IMR-90 (cell line): ENCODE measurements at regions not wholly inside any gene's neighbourhood (a gene's known extent, or its start where the extent isn't known, plus 50 kb on each side); places are given as distances from the start of the nearest gene placed in this dataset.

ENCODE experiments used
- ATAC-seq: fragments of 200-7000 bp; cut with Tn5 transposase; 2 replicates; pipeline ENCODE4 v1.9.1; 2020; ENCODE audit warnings: low read depth, mild to moderate bottlenecking, moderate library complexity
- BruUV-seq: library from RNA; stranded (reverse); fragments of 400-500 nt; replicated peaks from 2 replicates; lab custom pipeline; 2021; lab: Mats Ljungman, UMichigan
- CTCF ChIA-PET: fragments of 300-600 bp; formaldehyde crosslinking; extraction: SDS; loops from one replicate; lab custom pipeline; 2021; ENCODE audit warnings: antibody characterized with exemption; lab: Yijun Ruan, JAX
- POLR2A ChIA-PET: fragments of 300-600 bp; sonication (Branson Sonifier 250); formaldehyde crosslinking; loops from one replicate; lab custom pipeline; 2022; ENCODE audit warnings: antibody characterized with exemption; ENCODE audit not compliant: unreplicated experiment; lab: Charles Lee
- DNase-seq: peaks from one replicate; pipeline ENCODE4 v3.0.0; 2013
- H2AFZ ChIP-seq: replicated peaks from 2 replicates; pipeline ENCODE3; 2013; ENCODE audit warnings: low read length, mild to moderate bottlenecking; ENCODE audit not compliant: poor library complexity
- H2AK5ac ChIP-seq: 2 replicates; pipeline ENCODE4 v1.6.1; 2013; ENCODE audit warnings: low read depth, low read length, inconsistent platforms
- H2AK9ac ChIP-seq: replicated peaks from 2 replicates; pipeline ENCODE3; 2013; ENCODE audit warnings: mild to moderate bottlenecking, low read depth, low read length, moderate library complexity; ENCODE audit not compliant: poor library complexity
- H2BK120ac ChIP-seq: 2 replicates; pipeline ENCODE4 v1.6.1; 2013; ENCODE audit warnings: low read depth, low read length, inconsistent platforms
- H2BK15ac ChIP-seq: 3 replicates; pipeline ENCODE4 v1.6.1; 2013; ENCODE audit warnings: low read depth, low read length, inconsistent platforms
- H2BK20ac ChIP-seq: 2 replicates; pipeline ENCODE4 v1.6.1; 2013; ENCODE audit warnings: low read depth, mild to moderate bottlenecking, inconsistent platforms, low read length, moderate library complexity
- H2BK5ac ChIP-seq: 2 replicates; pipeline ENCODE4 v1.6.1; 2013; ENCODE audit warnings: mild to moderate bottlenecking, low read depth, low read length, inconsistent platforms; ENCODE audit not compliant: poor library complexity, severe bottlenecking
- H3K14ac ChIP-seq: replicated peaks from 2 replicates; pipeline ENCODE4 v1.6.1; 2013; ENCODE audit warnings: low read depth, low read length, inconsistent platforms
- H3K18ac ChIP-seq: 2 replicates; pipeline ENCODE4 v1.6.1; 2013; ENCODE audit warnings: low read depth, low read length, control low read depth
- H3K23ac ChIP-seq: 2 replicates; pipeline ENCODE4 v1.6.1; 2013; ENCODE audit warnings: low read depth, low read length, inconsistent platforms
- H3K27ac ChIP-seq: 2 replicates; pipeline ENCODE4 v1.5.1; 2013; ENCODE audit warnings: mild to moderate bottlenecking, control low read depth, low read length; ENCODE audit not compliant: insufficient read depth
- H3K27me3 ChIP-seq: 2 replicates; pipeline ENCODE4 v1.6.1; 2013; ENCODE audit warnings: low read length; ENCODE audit not compliant: control insufficient read depth, insufficient read depth
- H3K36me3 ChIP-seq: 2 replicates; pipeline ENCODE4 v1.6.1; 2013; ENCODE audit warnings: low read length, mixed read lengths; ENCODE audit not compliant: control insufficient read depth, insufficient read depth
- H3K4ac ChIP-seq: 2 replicates; pipeline ENCODE4 v1.6.1; 2013; ENCODE audit warnings: low read depth, low read length, inconsistent platforms
- H3K4me1 ChIP-seq: 2 replicates; pipeline ENCODE4 v1.6.1; 2013; ENCODE audit warnings: low read length, mixed read lengths; ENCODE audit not compliant: control insufficient read depth, insufficient read depth
- H3K4me2 ChIP-seq: 2 replicates; pipeline ENCODE4 v1.6.1; 2013; ENCODE audit warnings: low read depth, mild to moderate bottlenecking, control low read depth, low read length, moderate library complexity
- H3K4me3 ChIP-seq: 2 replicates; pipeline ENCODE4 v1.5.1; 2013; ENCODE audit warnings: low read depth, mild to moderate bottlenecking, control low read depth, low read length, moderate library complexity; ENCODE audit not compliant: insufficient read depth
- H3K56ac ChIP-seq: 2 replicates; pipeline ENCODE4 v1.6.1; 2013; ENCODE audit warnings: low read length, inconsistent platforms; ENCODE audit not compliant: insufficient read depth; ENCODE audit errors: extremely low read depth
- H3K79me1 ChIP-seq, 2 experiments: 2 replicates each; pipeline ENCODE4 v1.6.1; 2013; ENCODE audit warnings: low read length in 2 of 2, inconsistent platforms in 1 of 2, low read depth in 1 of 2
- H3K9ac ChIP-seq: 2 replicates; pipeline ENCODE4 v1.6.1; 2013; ENCODE audit warnings: low read depth, low read length, control low read depth
- H3K9me1 ChIP-seq: 2 replicates; pipeline ENCODE4 v1.6.1; 2013; ENCODE audit warnings: low read length, inconsistent platforms; ENCODE audit not compliant: insufficient read depth
- H3K9me3 ChIP-seq: 2 replicates; pipeline ENCODE4 v1.6.1; 2013; ENCODE audit warnings: low read length; ENCODE audit not compliant: control insufficient read depth, insufficient read depth
- H4K20me1 ChIP-seq: 2 replicates; pipeline ENCODE4 v1.6.1; 2013; ENCODE audit warnings: low read length, inconsistent platforms; ENCODE audit not compliant: insufficient read depth
- H4K5ac ChIP-seq: 2 replicates; pipeline ENCODE4 v1.6.1; 2013; ENCODE audit warnings: mild to moderate bottlenecking, low read depth, low read length, control low read depth
- H4K8ac ChIP-seq, 2 experiments: 2 replicates each; pipeline ENCODE4 v1.6.1; 2013; ENCODE audit warnings: low read depth in 2 of 2, low read length in 2 of 2, control low read depth in 1 of 2, inconsistent platforms in 1 of 2
- H4K91ac ChIP-seq: 2 replicates; pipeline ENCODE4 v1.6.1; 2013; ENCODE audit warnings: low read depth, low read length, inconsistent platforms; ENCODE audit not compliant: insufficient read depth
- BHLHE40 ChIP-seq: fragments of 150-350 bp; IDR thresholded peaks from 2 replicates; pipeline ENCODE4 v1.6.1; 2016; ENCODE audit warnings: mild to moderate bottlenecking, low read depth, low read length
- CHD1 ChIP-seq: IDR thresholded peaks from 2 replicates; pipeline ENCODE4 v1.6.1; 2012; ENCODE audit warnings: low read depth, low read length, improper control_type of control experiment
- CTCF ChIP-seq: conservative IDR thresholded peaks from 2 replicates; pipeline ENCODE4 v1.5.1; 2012; ENCODE audit warnings: mild to moderate bottlenecking, low read depth, low read length, improper control_type of control experiment
- FOS ChIP-seq: fragments of 150-350 bp; IDR thresholded peaks from 2 replicates; pipeline ENCODE4 v1.6.1; 2016; ENCODE audit warnings: low read depth, low read length
- MAZ ChIP-seq: IDR thresholded peaks from 2 replicates; pipeline ENCODE4 v1.6.1; 2012; ENCODE audit warnings: low read depth, mild to moderate bottlenecking, low read length, improper control_type of control experiment, moderate library complexity, borderline replicate concordance
- MXI1 ChIP-seq: IDR thresholded peaks from 2 replicates; pipeline ENCODE4 v1.6.1; 2012; ENCODE audit warnings: low read depth, mild to moderate bottlenecking, low read length, moderate library complexity, borderline replicate concordance
- NFE2L2 ChIP-seq: fragments of 150-350 bp; IDR thresholded peaks from 2 replicates; pipeline ENCODE4 v1.6.1; 2016; ENCODE audit warnings: low read depth, mild to moderate bottlenecking, low read length
- POLR2A ChIP-seq: IDR thresholded peaks from 2 replicates; pipeline ENCODE4 v1.6.1; 2012; ENCODE audit warnings: mild to moderate bottlenecking, low read depth, low read length
- RAD21 ChIP-seq: IDR thresholded peaks from 2 replicates; pipeline ENCODE4 v1.6.1; 2012; ENCODE audit warnings: low read length, improper control_type of control experiment
- RCOR1 ChIP-seq: IDR thresholded peaks from 2 replicates; pipeline ENCODE4 v1.6.1; 2012; ENCODE audit warnings: mild to moderate bottlenecking, low read length, improper control_type of control experiment; ENCODE audit not compliant: insufficient replicate concordance
- RFX5 ChIP-seq: IDR thresholded peaks from 2 replicates; pipeline ENCODE4 v1.8.0; 2012; ENCODE audit warnings: low read depth, mild to moderate bottlenecking, low read length, moderate library complexity
- SMC3 ChIP-seq: fragments of 150-350 bp; IDR thresholded peaks from 2 replicates; pipeline ENCODE4 v1.6.1; 2016; ENCODE audit warnings: low read depth, mild to moderate bottlenecking, antibody characterized with exemption, low read length, moderate library complexity
- WGBS, 2 experiments: methylation state at CpG; one replicate each; pipeline versions ENCODE4 v1.1.5 to v1.1.7; 2013; ENCODE audit warnings: missing lambda C conversion rate in 2 of 2; ENCODE audit not compliant: insufficient read length in 1 of 2; ENCODE audit errors: extremely low coverage in 2 of 2; 5-methylcytosine and 5-hydroxymethylcytosine counted together
- dilution Hi-C: fragments of 300-500 bp; cut with HindIII; formaldehyde crosslinking; loops from one replicate; pipeline ENCODE4 v1.14.3; 2018; ENCODE audit warnings: low sequenced_read_pairs; ENCODE audit not compliant: unreplicated experiment
- in situ Hi-C: fragments of 300-500 bp; cut with MboI; formaldehyde crosslinking; loops from 3 replicates; pipeline ENCODE4 v1.14.3; 2019; ENCODE audit warnings: low sequenced_read_pairs, inconsistent platforms, mixed read lengths
- intact Hi-C: fragments of 100-400 bp; cut with micrococcal nuclease; formaldehyde crosslinking; loops from 2 replicates; pipeline ENCODE4 v1.10.0; 2022
- TF ChIP-seq, protein P1 (sequence below): fragments of 150-350 bp; IDR thresholded peaks from 2 replicates; pipeline ENCODE4 v1.6.1; 2016; ENCODE audit warnings: low read depth, mild to moderate bottlenecking, low read length, moderate library complexity, borderline replicate concordance
- TF ChIP-seq, protein P2 (sequence below): fragments of 150-350 bp; IDR thresholded peaks from 2 replicates; pipeline ENCODE4 v1.6.1; 2017; ENCODE audit warnings: mild to moderate bottlenecking, antibody characterized with exemption, low read length, low read depth

GRCh38 chr14:37997017-37997416, 210.7 kb upstream of the SSTR1 start:
- no peak overlapping the region for H2BK15ac ChIP-seq
- H2AK5ac ChIP-seq = no peak overlapping the region
- H2AK9ac ChIP-seq = no peak overlapping the region
- no peak overlapping the region for H3K4me3 ChIP-seq
- H3K9me3 ChIP-seq = no peaks in the 10 kb centered on the region
- H3K36me3 ChIP-seq = no peaks in the 10 kb centered on the region
- WGBS, 2 experiments = no CpG with 5 or more reads among the region's 3 CpGs
- ChIA-PET CTCF (interaction anchor here (1.3 kb wide), 1 partner anchor 11 kb away, joined by 3 read pairs; no protein-coding TSS in a partner anchor), POLR2A (no interaction called here)
- H3K27ac ChIP-seq = no peak overlapping the region
- no peak overlapping the region for H3K56ac ChIP-seq
- H2AFZ ChIP-seq = no peak overlapping the region
- H2BK5ac ChIP-seq = no peak overlapping the region
- dilution Hi-C loops = no loop called here
- H3K79me1 ChIP-seq = no peaks in the 10 kb centered on the region
- intact Hi-C loops = loop anchor here (10.0 kb wide), 1 partner anchor 178 kb away; no protein-coding TSS in a partner anchor
- no peaks in the 10 kb centered on the region for H3K27me3 ChIP-seq
- H3K4ac ChIP-seq = no peak overlapping the region
- H4K91ac ChIP-seq = no peak overlapping the region
- H4K20me1 ChIP-seq = no peaks in the 10 kb centered on the region
- BruUV-seq = no TSS peak
- H3K9me1 ChIP-seq = no peaks in the 10 kb centered on the region; the same call in 1 of the 2 replicates
- H3K18ac ChIP-seq = no peak overlapping the region
- TF ChIP-seq, protein P1, sequence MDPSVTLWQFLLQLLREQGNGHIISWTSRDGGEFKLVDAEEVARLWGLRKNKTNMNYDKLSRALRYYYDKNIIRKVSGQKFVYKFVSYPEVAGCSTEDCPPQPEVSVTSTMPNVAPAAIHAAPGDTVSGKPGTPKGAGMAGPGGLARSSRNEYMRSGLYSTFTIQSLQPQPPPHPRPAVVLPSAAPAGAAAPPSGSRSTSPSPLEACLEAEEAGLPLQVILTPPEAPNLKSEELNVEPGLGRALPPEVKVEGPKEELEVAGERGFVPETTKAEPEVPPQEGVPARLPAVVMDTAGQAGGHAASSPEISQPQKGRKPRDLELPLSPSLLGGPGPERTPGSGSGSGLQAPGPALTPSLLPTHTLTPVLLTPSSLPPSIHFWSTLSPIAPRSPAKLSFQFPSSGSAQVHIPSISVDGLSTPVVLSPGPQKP = no peak
- no peak for TF ChIP-seq CTCF
- TF ChIP-seq POLR2A = no peak
- no peak for TF ChIP-seq NFE2L2
- TF ChIP-seq BHLHE40 = no peak
- no peak for TF ChIP-seq SMC3
- TF ChIP-seq MXI1 = no peak
- no peak for TF ChIP-seq RFX5
- no peak for TF ChIP-seq RAD21
- no peak for TF ChIP-seq FOS
- TF ChIP-seq RCOR1 = no peak
- TF ChIP-seq, protein P2, sequence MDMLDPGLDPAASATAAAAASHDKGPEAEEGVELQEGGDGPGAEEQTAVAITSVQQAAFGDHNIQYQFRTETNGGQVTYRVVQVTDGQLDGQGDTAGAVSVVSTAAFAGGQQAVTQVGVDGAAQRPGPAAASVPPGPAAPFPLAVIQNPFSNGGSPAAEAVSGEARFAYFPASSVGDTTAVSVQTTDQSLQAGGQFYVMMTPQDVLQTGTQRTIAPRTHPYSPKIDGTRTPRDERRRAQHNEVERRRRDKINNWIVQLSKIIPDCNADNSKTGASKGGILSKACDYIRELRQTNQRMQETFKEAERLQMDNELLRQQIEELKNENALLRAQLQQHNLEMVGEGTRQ = no peak
- TF ChIP-seq MAZ = no peak
- TF ChIP-seq CHD1 = no peak
- H2BK120ac ChIP-seq = no peak overlapping the region
- H3K9ac ChIP-seq = no peak overlapping the region
- H4K5ac ChIP-seq = no peak overlapping the region
- ATAC-seq (no peak), DNase-seq (no peak)
- H4K8ac ChIP-seq = no peak overlapping the region
- no peak overlapping the region for H3K4me2 ChIP-seq
- H2BK20ac ChIP-seq = no peak overlapping the region
- no peak overlapping the region for H3K23ac ChIP-seq
- H3K4me1 ChIP-seq = no peaks in the 10 kb centered on the region
- no peak overlapping the region for H3K14ac ChIP-seq
- in situ Hi-C loops = no loop called here
